Activated T-cell treated with anti-CD3 and anti-CD28 coated beads, Interleukin-2, amount 50 U/mL, for 4 hours (primary cell): ENCODE measurements at regions not wholly inside any gene's neighbourhood (a gene's known extent, or its start where the extent isn't known, plus 50 kb on each side); places are given as distances from the start of the nearest gene placed in this dataset.
"Not testable (repeated sequence)": the region's sequence is repeated elsewhere in the genome, so short reads cannot be mapped to it uniquely, and the experiment has no call there.

Experiments
- ATAC-seq, 2 donors: fragments of 200-7000 bp; cut with Tn5 transposase; one replicate each; pipeline ENCODE4 v1.10.0; 2021
- DNase-seq: peaks from one replicate; pipeline ENCODE4 v3.0.0-alpha.2; 2020
- H3K27me3 Mint-ChIP-seq: one replicate; pipeline ENCODE4 v1.8.0; 2021; ENCODE audit warnings: low read depth, mixed read lengths
- H3K36me3 Mint-ChIP-seq: one replicate; pipeline ENCODE4 v1.8.0; 2022; ENCODE audit warnings: mixed read lengths; ENCODE audit not compliant: insufficient read depth
- H3K4me1 Mint-ChIP-seq: one replicate; pipeline ENCODE4 v1.8.0; 2021; ENCODE audit warnings: low read depth, mixed read lengths
- H3K4me3 Mint-ChIP-seq: one replicate; pipeline ENCODE4 v1.8.0; 2021; ENCODE audit warnings: mild to moderate bottlenecking, moderate library complexity, mixed read lengths
- H3K9me3 Mint-ChIP-seq: one replicate; pipeline ENCODE4 v1.8.0; 2021; ENCODE audit warnings: mixed read lengths

- no peaks in the 10 kb centered on the region for H3K36me3 Mint-ChIP-seq
- H3K4me1 Mint-ChIP-seq = no peaks in the 10 kb centered on the region
- H3K4me3 Mint-ChIP-seq = no peak overlapping the region
- H3K9me3 Mint-ChIP-seq = peaks cover 21% of the 10 kb centered on the region
- ATAC-seq = no peak
- H3K27me3 Mint-ChIP-seq = no peaks in the 10 kb centered on the region
- DNase-seq = no peak
Measured at GRCh38 chr14:28130610-28131284, 635.8 kb upstream of the FOXG1 start.

DNA sequence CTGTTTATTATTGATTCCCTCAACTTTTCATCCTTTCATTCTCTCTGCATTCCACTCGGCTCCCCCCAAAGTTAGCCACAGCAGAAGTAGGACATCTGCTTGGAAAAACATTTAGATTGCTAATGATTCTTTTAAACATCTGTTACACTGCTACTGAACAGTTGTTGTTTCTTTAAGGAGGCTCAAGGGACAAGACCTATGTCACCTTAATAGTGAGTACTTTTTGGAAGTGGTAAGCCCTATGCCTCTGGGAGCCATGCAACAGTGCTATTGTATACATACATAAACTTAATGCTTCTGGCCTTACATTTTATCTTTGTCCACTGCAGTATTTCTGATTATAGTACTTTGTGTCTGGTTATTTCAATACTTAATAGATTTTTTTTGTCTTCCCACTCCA, 628.2 kb upstream of the FOXG1 start:
- H3K4me1 Mint-ChIP-seq = no peaks in the 10 kb centered on the region
- peaks cover 16% of the 10 kb centered on the region for H3K9me3 Mint-ChIP-seq
- H3K27me3 Mint-ChIP-seq = no peaks in the 10 kb centered on the region
- no peaks in the 10 kb centered on the region for H3K36me3 Mint-ChIP-seq
- ATAC-seq (no peak), DNase-seq (no peak)
- no peak overlapping the region for H3K4me3 Mint-ChIP-seq

GRCh38 chr14:28141662-28142061, 624.9 kb upstream of the FOXG1 start:
- H3K4me1 Mint-ChIP-seq = no peaks in the 10 kb centered on the region
- no peaks in the 10 kb centered on the region for H3K36me3 Mint-ChIP-seq
- ATAC-seq (no peak), DNase-seq (no peak)
- H3K27me3 Mint-ChIP-seq = no peaks in the 10 kb centered on the region
- no peak overlapping the region for H3K4me3 Mint-ChIP-seq
- H3K9me3 Mint-ChIP-seq = peaks cover 16% of the 10 kb centered on the region

DNA sequence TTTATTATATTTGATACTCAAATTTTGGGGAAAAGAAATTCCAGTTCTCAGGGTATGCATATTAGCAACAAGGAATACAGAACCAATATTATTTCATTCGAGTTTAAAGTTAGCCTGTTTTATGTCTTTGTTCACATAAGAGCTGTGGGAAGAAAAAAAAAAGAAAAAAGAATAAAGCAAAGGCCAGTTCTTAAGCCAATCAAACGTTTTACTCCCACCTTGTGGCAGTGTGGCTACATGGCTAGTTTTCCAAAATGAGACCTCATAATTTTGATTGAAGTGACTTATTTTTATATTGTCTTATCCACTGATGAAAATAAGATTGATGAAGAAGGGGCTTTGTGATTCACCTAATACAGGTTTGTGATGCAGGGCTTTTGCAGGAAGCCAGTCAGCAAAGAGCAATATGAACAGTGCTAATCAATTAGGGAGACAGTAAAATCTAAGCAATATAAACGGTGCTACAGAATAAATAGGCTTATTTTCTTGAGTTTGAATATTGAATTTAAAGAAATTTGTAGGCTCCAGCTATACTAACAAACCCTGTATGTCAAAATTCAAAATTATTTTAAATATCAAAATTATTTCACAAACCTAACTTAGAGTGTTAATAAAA, 624.1 kb upstream of the FOXG1 start:
- no peak for DNase-seq
- Mint-ChIP-seq H3K36me3 (no peaks in the 10 kb centered on the region), H3K27me3 (no peaks in the 10 kb centered on the region), H3K4me3 (no peak overlapping the region), H3K9me3 (peaks cover 16% of the 10 kb centered on the region), H3K4me1 (no peaks in the 10 kb centered on the region)
- no peak for ATAC-seq

DNA sequence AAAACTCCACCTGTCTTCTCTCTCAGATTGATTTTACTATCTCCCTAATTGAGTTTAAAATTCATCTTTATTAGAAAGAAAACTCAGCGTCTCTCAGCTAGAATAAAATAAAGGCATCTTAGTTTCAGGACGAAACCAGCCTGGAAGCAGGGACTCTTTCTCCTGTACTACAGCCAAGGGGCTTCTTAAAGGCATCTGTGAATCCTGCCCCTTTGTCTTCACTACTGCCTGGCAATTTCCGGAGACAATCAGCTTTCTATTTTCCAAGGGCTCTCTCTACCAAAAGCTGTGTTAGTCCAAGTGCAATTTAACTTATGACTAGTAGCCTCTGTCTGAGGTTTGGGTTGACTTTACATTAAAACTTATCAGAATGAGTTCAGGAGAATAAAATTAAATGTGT, 623.3 kb upstream of the FOXG1 start:
- H3K9me3 Mint-ChIP-seq = peaks cover 16% of the 10 kb centered on the region
- H3K4me1 Mint-ChIP-seq = no peaks in the 10 kb centered on the region
- no peaks in the 10 kb centered on the region for H3K36me3 Mint-ChIP-seq
- H3K4me3 Mint-ChIP-seq = no peak overlapping the region
- DNase-seq = no peak
- H3K27me3 Mint-ChIP-seq = no peaks in the 10 kb centered on the region
- no peak for ATAC-seq

- no peaks in the 10 kb centered on the region for H3K36me3 Mint-ChIP-seq
- H3K9me3 Mint-ChIP-seq = peaks cover 9% of the 10 kb centered on the region
- ATAC-seq (no peak), DNase-seq (no peak)
- H3K27me3 Mint-ChIP-seq = no peaks in the 10 kb centered on the region
- no peaks in the 10 kb centered on the region for H3K4me1 Mint-ChIP-seq
- H3K4me3 Mint-ChIP-seq = no peak overlapping the region
Measured at GRCh38 chr14:28151926-28152325, 614.7 kb upstream of the FOXG1 start.

DNA sequence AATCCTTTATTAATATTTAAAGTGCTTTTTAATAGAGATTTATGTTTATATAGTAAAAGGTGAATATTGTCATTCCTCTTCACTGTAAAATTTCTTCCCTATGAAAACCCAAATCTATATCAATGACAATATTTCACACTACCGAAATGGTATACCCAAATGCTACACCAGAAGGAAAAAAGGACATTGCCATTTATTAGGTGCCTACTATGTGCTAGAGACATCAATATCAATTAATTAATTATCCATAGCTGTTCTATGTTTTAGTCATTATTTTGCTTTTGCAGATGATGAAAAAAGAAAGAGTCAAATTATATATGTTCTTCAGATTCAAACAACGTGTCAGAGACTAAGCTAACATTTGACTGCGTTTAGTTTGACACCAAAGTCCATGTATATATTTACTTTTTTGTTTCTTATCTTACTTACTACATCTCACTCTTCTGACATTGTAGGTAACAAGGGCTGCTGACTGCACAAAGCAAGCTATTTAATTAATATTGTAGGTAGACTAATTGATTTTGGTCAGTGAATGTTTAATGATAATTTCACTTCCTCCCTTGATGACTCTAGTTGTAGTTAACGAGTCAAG, 614.0 kb upstream of the FOXG1 start:
- Mint-ChIP-seq H3K9me3 (peaks cover 13% of the 10 kb centered on the region), H3K27me3 (no peaks in the 10 kb centered on the region), H3K4me3 (no peak overlapping the region), H3K36me3 (no peaks in the 10 kb centered on the region), H3K4me1 (no peaks in the 10 kb centered on the region)
- DNase-seq (no peak), ATAC-seq (no peak)

GRCh38 chr14:28157289-28157869, 609.2 kb upstream of the FOXG1 start:
- DNase-seq = no peak
- no peaks in the 10 kb centered on the region for H3K36me3 Mint-ChIP-seq
- H3K4me1 Mint-ChIP-seq = no peaks in the 10 kb centered on the region
- no peak overlapping the region for H3K4me3 Mint-ChIP-seq
- H3K27me3 Mint-ChIP-seq = no peaks in the 10 kb centered on the region
- H3K9me3 Mint-ChIP-seq = peaks cover 12% of the 10 kb centered on the region
- ATAC-seq = no peak

DNA sequence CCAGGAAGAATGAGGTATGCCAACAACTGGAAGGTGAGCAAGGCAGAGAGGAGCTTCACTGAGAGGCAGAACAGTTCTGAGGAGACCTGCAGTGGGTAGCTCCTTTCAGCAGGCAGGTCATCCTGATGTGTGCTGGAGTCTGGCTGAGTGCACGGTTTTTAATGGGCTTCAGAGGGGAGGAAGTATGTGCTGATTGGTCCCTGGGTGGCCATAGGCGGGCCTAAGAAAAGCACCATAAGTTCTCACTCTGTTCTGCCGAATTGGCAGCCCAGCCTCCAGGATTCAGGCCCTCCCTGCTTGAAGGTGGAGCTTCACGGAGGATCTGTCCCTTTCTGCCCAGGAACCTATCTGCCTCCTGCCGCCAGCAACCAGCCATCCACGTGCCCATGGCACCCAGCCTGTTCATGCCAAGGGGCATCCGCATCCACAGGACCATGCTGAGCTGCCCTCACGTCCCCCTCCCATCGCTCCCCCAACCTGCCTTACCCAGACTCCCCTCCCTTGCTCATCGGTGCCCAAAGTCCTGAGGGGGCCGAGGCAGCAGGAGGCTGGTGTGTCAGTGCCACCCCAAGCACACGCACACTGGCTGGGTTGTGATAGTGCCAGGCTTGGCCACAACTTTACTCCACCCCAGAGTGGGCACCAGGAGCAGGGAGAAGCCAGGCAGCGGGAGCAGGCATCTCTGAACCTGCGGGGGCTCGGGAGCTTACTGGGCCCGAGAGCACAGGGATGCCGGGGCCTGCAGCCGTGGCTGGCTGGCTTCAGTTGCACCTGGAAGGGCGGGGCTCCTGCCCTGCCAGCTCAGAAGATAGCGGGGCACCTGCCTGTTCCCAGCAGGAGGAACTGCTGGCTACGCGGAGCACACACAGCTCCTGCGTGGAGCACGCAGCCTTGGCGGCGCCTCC, 608.4 kb upstream of the FOXG1 start:
- Mint-ChIP-seq H3K4me3 (no peak overlapping the region), H3K4me1 (no peaks in the 10 kb centered on the region), H3K36me3 (no peaks in the 10 kb centered on the region), H3K27me3 (no peaks in the 10 kb centered on the region), H3K9me3 (peaks cover 12% of the 10 kb centered on the region)
- DNase-seq = no peak
- ATAC-seq = no peak

- Mint-ChIP-seq H3K9me3 (peaks cover 8% of the 10 kb centered on the region), H3K36me3 (no peaks in the 10 kb centered on the region), H3K27me3 (no peaks in the 10 kb centered on the region), H3K4me1 (no peaks in the 10 kb centered on the region), H3K4me3 (no peak overlapping the region)
- ATAC-seq (no peak), DNase-seq (no peak)
Measured at GRCh38 chr14:28161040-28161439, 605.5 kb upstream of the FOXG1 start.

GRCh38 chr14:28163233-28163632, 603.4 kb upstream of the FOXG1 start:
- ATAC-seq (no peak), DNase-seq (no peak)
- no peak overlapping the region for H3K4me3 Mint-ChIP-seq
- H3K36me3 Mint-ChIP-seq = no peaks in the 10 kb centered on the region
- no peaks in the 10 kb centered on the region for H3K27me3 Mint-ChIP-seq
- H3K9me3 Mint-ChIP-seq = peaks cover 9% of the 10 kb centered on the region
- no peaks in the 10 kb centered on the region for H3K4me1 Mint-ChIP-seq

DNA sequence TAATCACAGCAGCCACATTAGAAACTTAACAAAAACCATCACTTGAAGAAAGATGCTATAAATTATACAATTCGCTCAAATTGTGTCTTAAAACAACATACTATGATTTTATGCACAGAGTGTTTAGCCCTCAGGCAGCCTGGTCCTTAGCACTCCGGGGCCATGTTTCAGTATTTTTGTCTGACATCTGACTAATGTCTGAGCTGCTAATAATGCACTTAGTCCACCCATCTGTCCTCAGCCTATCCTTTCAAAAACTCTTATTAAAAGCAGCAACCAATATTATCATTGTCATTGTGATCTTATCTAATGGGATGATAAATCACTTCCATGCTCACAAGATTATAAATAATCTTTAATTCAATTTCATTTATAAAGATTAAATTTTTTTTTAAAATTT, 602.7 kb upstream of the FOXG1 start:
- Mint-ChIP-seq H3K9me3 (peaks cover 12% of the 10 kb centered on the region), H3K4me1 (no peaks in the 10 kb centered on the region), H3K4me3 (no peak overlapping the region), H3K36me3 (no peaks in the 10 kb centered on the region), H3K27me3 (no peaks in the 10 kb centered on the region)
- ATAC-seq (no peak), DNase-seq (no peak)

DNA sequence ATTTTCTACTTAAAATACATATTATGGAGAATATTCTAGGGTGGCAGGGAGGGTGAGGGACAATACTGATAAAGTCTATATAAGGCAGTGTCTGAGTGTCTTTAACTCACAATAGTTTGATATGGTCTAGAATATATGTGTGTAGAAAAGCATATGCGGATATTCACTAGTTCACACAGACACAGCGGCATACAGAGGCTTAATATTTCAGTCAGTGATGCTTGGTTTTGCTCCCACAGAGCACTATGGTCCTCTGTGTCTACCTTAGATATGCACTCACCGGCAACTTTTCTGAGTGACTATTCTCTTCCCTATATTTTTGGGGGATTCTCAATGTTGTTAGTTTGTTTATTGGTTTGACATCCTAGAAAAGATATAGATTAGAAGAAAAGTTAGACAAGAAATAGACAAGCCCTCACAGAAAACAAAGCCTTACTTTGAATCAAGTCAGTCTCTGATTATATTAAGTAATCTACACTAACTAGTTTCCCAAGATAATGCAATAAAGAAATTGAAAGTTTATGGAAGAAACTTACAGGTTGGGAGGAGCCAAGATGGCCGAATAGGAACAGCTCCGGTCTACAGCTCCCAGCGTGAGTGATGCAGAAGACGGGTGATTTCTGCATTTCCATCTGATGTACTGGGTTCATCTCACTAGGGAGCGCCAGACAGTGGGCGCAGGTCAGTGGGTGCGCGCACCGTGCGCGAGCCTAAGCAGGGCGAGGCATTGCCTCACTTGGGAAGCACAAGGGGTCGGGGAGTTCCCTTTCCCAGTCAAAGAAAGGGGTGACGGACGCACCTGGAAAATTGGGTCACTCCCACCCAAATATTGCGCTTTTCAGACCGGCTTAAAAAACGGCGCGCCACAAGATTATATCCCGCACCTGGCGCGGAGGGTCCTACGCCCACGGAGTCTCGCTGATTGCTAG, 578.4 kb upstream of the FOXG1 start:
- not testable (repeated sequence) for H3K4me3 Mint-ChIP-seq, H3K27me3 Mint-ChIP-seq, H3K36me3 Mint-ChIP-seq, ATAC-seq, DNase-seq, H3K4me1 Mint-ChIP-seq
- H3K9me3 Mint-ChIP-seq = peaks cover 20% of the 10 kb centered on the region
